COLO668 (cell line): ENCODE measurements at regions not wholly inside any gene's neighbourhood (a gene's known extent, or its start where the extent isn't known, plus 50 kb on each side); places are given as distances from the start of the nearest gene placed in this dataset.

ENCODE experiments used
- DNase-seq: peaks from one replicate; lab custom pipeline; 2025; ENCODE audit not compliant: unreplicated experiment; lab: John Stamatoyannopoulos, UW

- DNase-seq: no peak
Measured at GRCh38 chr12:63415357-63415756, 252.9 kb downstream of the DPY19L2 start.

GRCh38 chr12:63410197-63410596 lies 258.1 kb downstream of the DPY19L2 start:
- DNase-seq: no peak

GRCh38 chr12:63406781-63407180 lies 255.8 kb upstream of the AVPR1A start:
- DNase-seq: no peak

GRCh38 chr12:63404611-63405010 lies 253.6 kb upstream of the AVPR1A start:
- DNase-seq: no peak

- DNase-seq: no peak
Measured at GRCh38 chr12:63403256-63403655, 252.3 kb upstream of the AVPR1A start.

- peak; percentile 75 for DNase-seq
Measured at GRCh38 chr12:63400718-63401117, 249.7 kb upstream of the AVPR1A start.

- DNase-seq: peak; percentile 63
Measured at GRCh38 chr12:63400318-63400717, 249.3 kb upstream of the AVPR1A start.

GRCh38 chr12:63397807-63398206 lies 246.8 kb upstream of the AVPR1A start:
- no peak for DNase-seq

- DNase-seq: no peak
Measured at GRCh38 chr12:63396135-63396534, 245.1 kb upstream of the AVPR1A start.

- no peak for DNase-seq
Measured at GRCh38 chr12:63394983-63395382, 244.0 kb upstream of the AVPR1A start.

GRCh38 chr12:63394349-63394748 lies 243.3 kb upstream of the AVPR1A start:
- DNase-seq: no peak

GRCh38 chr12:63389211-63389610 lies 238.2 kb upstream of the AVPR1A start:
- no peak for DNase-seq

GRCh38 chr12:63387771-63388170 lies 236.8 kb upstream of the AVPR1A start:
- DNase-seq: no peak

- DNase-seq: no peak
Measured at GRCh38 chr12:63382930-63383329, 231.9 kb upstream of the AVPR1A start.

GRCh38 chr12:63362791-63363190 lies 211.8 kb upstream of the AVPR1A start:
- no peak for DNase-seq

- no peak for DNase-seq
Measured at GRCh38 chr12:63362166-63362565, 211.2 kb upstream of the AVPR1A start.

- no peak for DNase-seq
Measured at GRCh38 chr12:63354969-63355368, 204.0 kb upstream of the AVPR1A start.

GRCh38 chr12:63353559-63353958 lies 202.6 kb upstream of the AVPR1A start:
- no peak for DNase-seq

GRCh38 chr12:63351370-63351769 lies 200.4 kb upstream of the AVPR1A start:
- no peak for DNase-seq

GRCh38 chr12:63348556-63348955 lies 197.6 kb upstream of the AVPR1A start:
- DNase-seq: no peak

- peak; percentile 55 for DNase-seq
Measured at GRCh38 chr12:63337158-63337557, 186.2 kb upstream of the AVPR1A start.

- no peak for DNase-seq
Measured at GRCh38 chr12:63326260-63326659, 175.3 kb upstream of the AVPR1A start.

GRCh38 chr12:63325757-63326156 lies 174.8 kb upstream of the AVPR1A start:
- DNase-seq: no peak

GRCh38 chr12:63323942-63324341 lies 172.9 kb upstream of the AVPR1A start:
- no peak for DNase-seq
